Keratinocyte (primary cell): ENCODE measurements at regions not wholly inside any gene's neighbourhood (a gene's known extent, or its start where the extent isn't known, plus 50 kb on each side); places are given as distances from the start of the nearest gene placed in this dataset.
"Not testable (repeated sequence)": the region's sequence is repeated elsewhere in the genome, so short reads cannot be mapped to it uniquely, and the experiment has no call there.

Source experiments
- DNase-seq: peaks from one replicate; pipeline ENCODE4 v3.0.0-alpha.2; 2011; ENCODE audit warnings: low read depth, missing footprints, low spot score
- FAIRE-seq: peaks from 2 replicates; lab custom pipeline; 2011; peaks lifted over from hg19 to GRCh38; lab: Jason Lieb, UNC
- H2AFZ ChIP-seq: 2 replicates; pipeline ENCODE4 v1.6.0; 2012; ENCODE audit warnings: low read length, control low read depth, inconsistent platforms; ENCODE audit not compliant: control insufficient read depth
- H3K27ac ChIP-seq: 2 replicates; pipeline ENCODE4 v1.5.1; 2011; ENCODE audit warnings: low read length; ENCODE audit not compliant: control insufficient read depth, insufficient read depth
- H3K27me3 ChIP-seq: 3 replicates; pipeline ENCODE4 v1.6.0; 2011; ENCODE audit warnings: low read length; ENCODE audit not compliant: control insufficient read depth, insufficient read depth; ENCODE audit errors: extremely low read depth
- H3K36me3 ChIP-seq, 2 experiments: 2 replicates in 1 of 2; 3 replicates in 1 of 2; pipeline ENCODE4 v1.5.1; 2011; ENCODE audit warnings: low read length in 2 of 2, mild to moderate bottlenecking in 1 of 2; ENCODE audit not compliant: control insufficient read depth in 2 of 2, insufficient read depth in 2 of 2; ENCODE audit errors: extremely low read depth in 1 of 2
- H3K4me1 ChIP-seq: 3 replicates; pipeline ENCODE4 v1.5.1; 2011; ENCODE audit warnings: low read length; ENCODE audit not compliant: control insufficient read depth, insufficient read depth; ENCODE audit errors: extremely low read depth
- H3K4me2 ChIP-seq: 3 replicates; pipeline ENCODE4 v1.6.0; 2011; ENCODE audit warnings: low read depth, low read length; ENCODE audit not compliant: control insufficient read depth, insufficient read depth; ENCODE audit errors: extremely low read depth
- H3K4me3 ChIP-seq, 3 experiments: fragments of 200-600 bp in 1 of 3; sonication (generic) in 1 of 3; 2 replicates in 2 of 3; 3 replicates in 1 of 3; pipeline ENCODE4 v1.5.1; 2011 to 2016; ENCODE audit warnings: low read length in 3 of 3, mild to moderate bottlenecking in 3 of 3, control low read depth in 2 of 3, inconsistent platforms in 1 of 3, low read depth in 1 of 3, mixed read lengths in 1 of 3, mixed run types in 1 of 3, moderate library complexity in 1 of 3; ENCODE audit not compliant: control insufficient read depth in 2 of 3, insufficient read depth in 2 of 3; ENCODE audit errors: extremely low read depth in 1 of 3
- H3K79me2 ChIP-seq: 2 replicates; pipeline ENCODE4 v1.6.0; 2012; ENCODE audit warnings: low read length; ENCODE audit not compliant: control insufficient read depth, insufficient read depth
- H3K9ac ChIP-seq: 3 replicates; pipeline ENCODE4 v1.6.0; 2011; ENCODE audit warnings: low read length; ENCODE audit not compliant: control insufficient read depth, insufficient read depth; ENCODE audit errors: extremely low read depth
- H3K9me1 ChIP-seq: 3 replicates; pipeline ENCODE4 v1.6.0; 2011; ENCODE audit warnings: low read length; ENCODE audit not compliant: control insufficient read depth, insufficient read depth; ENCODE audit errors: extremely low read depth
- H3K9me3 ChIP-seq: 2 replicates; pipeline ENCODE4 v1.5.1; 2012; ENCODE audit warnings: low read depth, low read length; ENCODE audit not compliant: control insufficient read depth
- H4K20me1 ChIP-seq: 3 replicates; pipeline ENCODE4 v1.6.0; 2011; ENCODE audit warnings: low read length; ENCODE audit not compliant: control insufficient read depth, insufficient read depth; ENCODE audit errors: extremely low read depth
- CTCF ChIP-seq, 3 experiments: IDR thresholded peaks in 1 of 3; conservative IDR thresholded peaks in 1 of 3; optimal IDR thresholded peaks in 1 of 3; 2 replicates in 2 of 3; 3 replicates in 1 of 3; pipeline versions ENCODE3 to v1.5.1; 2011; ENCODE audit warnings: low read length in 3 of 3, mild to moderate bottlenecking in 3 of 3, moderate library complexity in 2 of 3, control low read depth in 1 of 3, inconsistent platforms in 1 of 3; ENCODE audit not compliant: insufficient read depth in 2 of 3; ENCODE audit errors: extremely low read depth in 1 of 3
- EZH2 ChIP-seq: IDR thresholded peaks from one replicate; pipeline ENCODE4 v1.6.1; 2012; ENCODE audit warnings: inconsistent platforms, mild to moderate bottlenecking, low read length, moderate library complexity
- dilution Hi-C: fragments of 300-500 bp; cut with MboI; formaldehyde crosslinking; loops from one replicate; pipeline ENCODE4 v1.7.0; 2020; ENCODE audit warnings: low sequenced_read_pairs; ENCODE audit not compliant: extremely low pct_ligation_motif_present

- FAIRE-seq, result no peak
- DNase-seq, result no peak
- Histone ChIP-seq H3K27ac (no peak overlapping the region), H2AFZ (no peak overlapping the region), H3K4me1 (no peaks in the 10 kb centered on the region), H3K9me1 (no peaks in the 10 kb centered on the region), H3K4me2 (no peak overlapping the region), H3K27me3 (no peaks in the 10 kb centered on the region), H3K79me2 (no peaks in the 10 kb centered on the region), H3K9me3 (no peaks in the 10 kb centered on the region), H3K9ac (no peak overlapping the region), H3K4me3 (no peak overlapping the region), H4K20me1 (no peaks in the 10 kb centered on the region), H3K36me3 (no peaks in the 10 kb centered on the region)
- dilution Hi-C loops, result no loop called here
- no peak for TF ChIP-seq EZH2
Observed at GRCh38 chr18:5015213-5015612, 181.8 kb downstream of the AKAIN1 start.

DNA sequence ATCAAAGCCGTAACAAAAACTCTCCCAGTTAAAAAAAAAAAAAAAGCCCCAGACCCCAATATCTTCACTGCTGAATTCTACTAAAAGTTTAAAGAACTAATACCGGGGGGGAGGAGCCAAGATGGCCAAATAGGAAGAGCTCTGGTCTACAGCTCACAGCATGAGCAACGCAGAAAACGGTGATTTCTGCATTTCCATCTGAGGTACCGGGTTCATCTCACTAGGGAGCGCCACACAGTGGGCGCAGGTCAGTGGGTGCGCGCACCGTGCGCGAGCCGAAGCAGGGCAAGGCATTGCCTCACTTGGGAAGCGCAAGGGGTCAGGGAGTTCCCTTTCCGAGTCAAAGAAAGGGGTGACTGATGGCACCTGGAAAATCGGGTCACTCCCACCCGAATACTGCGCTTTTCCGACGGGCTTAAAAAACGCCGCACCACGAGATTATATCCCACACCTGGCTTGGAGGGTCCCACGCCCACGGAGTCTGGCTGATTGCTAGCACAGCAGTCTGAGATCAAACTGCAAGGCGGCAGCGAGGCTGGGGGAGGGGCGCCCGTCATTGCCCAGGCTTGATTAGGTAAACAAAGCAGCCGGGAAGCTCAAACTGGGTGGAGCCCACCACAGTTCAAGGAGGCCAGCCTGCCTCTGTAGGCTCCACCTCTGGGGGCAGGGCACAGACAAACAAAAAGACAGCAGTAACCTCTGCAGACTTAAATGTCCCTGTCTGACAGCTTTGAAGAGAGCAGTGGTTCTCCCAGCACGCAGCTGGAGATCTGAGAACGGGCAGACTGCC, 192.8 kb downstream of the AKAIN1 start:
- H3K9me3 ChIP-seq, H3K36me3 ChIP-seq, H3K27ac ChIP-seq, H3K4me2 ChIP-seq, H3K79me2 ChIP-seq, H2AFZ ChIP-seq, dilution Hi-C loops, H4K20me1 ChIP-seq, FAIRE-seq, H3K9ac ChIP-seq, H3K4me1 ChIP-seq, H3K9me1 ChIP-seq, H3K27me3 ChIP-seq, DNase-seq: not testable (repeated sequence)
- peak overlapping the region in 1 of 3 experiments; percentile 16 for H3K4me3 ChIP-seq

GRCh38 chr18:4994710-4995109, 202.3 kb downstream of the AKAIN1 start:
- no peak for FAIRE-seq

More at GRCh38 chr18:4994710-4995109, 202.3 kb downstream of the AKAIN1 start:
- no peak overlapping the region for H2AFZ ChIP-seq
- H3K4me2 ChIP-seq, result no peak overlapping the region
- no peak for TF ChIP-seq CTCF (optimal IDR thresholded peaks at IDR 0.05 in 1 of 3, IDR thresholded peaks at IDR 0.05 in 1 of 3, conservative IDR thresholded peaks at IDR 0.05 in 1 of 3; ENCODE audit: extremely low read depth in 1 of 3, insufficient read depth in 2 of 3, low read length in 3 of 3)
- TF ChIP-seq EZH2, result no peak
- H3K9ac ChIP-seq, result no peak overlapping the region
- peaks cover 5% of the 10 kb centered on the region for H3K9me3 ChIP-seq
- H3K79me2 ChIP-seq, result no peaks in the 10 kb centered on the region
- no peaks in the 10 kb centered on the region for H3K9me1 ChIP-seq
- no peak overlapping the region for H3K4me3 ChIP-seq
- H4K20me1 ChIP-seq, result no peaks in the 10 kb centered on the region
- H3K4me1 ChIP-seq, result no peaks in the 10 kb centered on the region
- no peak for DNase-seq
- no peaks in the 10 kb centered on the region for H3K27me3 ChIP-seq
- dilution Hi-C loops, result no loop called here
- no peaks in the 10 kb centered on the region for H3K36me3 ChIP-seq
- no peak overlapping the region for H3K27ac ChIP-seq
